SK-N-SH (cell line): ENCODE measurements at regions not wholly inside any gene's neighbourhood (a gene's known extent, or its start where the extent isn't known, plus 50 kb on each side); places are given as distances from the start of the nearest gene placed in this dataset.

Source experiments
- CTCF ChIA-PET: fragments of 300-600, 350-600 bp; formaldehyde crosslinking; extraction: SDS; loops from one replicate; lab custom pipeline; 2021; lab: Yijun Ruan, JAX
- POLR2A ChIA-PET: fragments of 350-600 bp; sonication (Branson Sonifier 250); formaldehyde crosslinking; extraction: SDS; loops from one replicate; lab custom pipeline; 2020; ENCODE audit warnings: antibody characterized with exemption, inconsistent platforms; lab: Yijun Ruan, JAX
- DNase-seq: peaks from one replicate; pipeline ENCODE4 v3.0.0; 2012
- H2AFZ ChIP-seq: fragments of 200-600 bp; sonication (generic); 2 replicates; pipeline ENCODE4 v1.8.1; 2016; ENCODE audit warnings: antibody characterized with exemption, mild to moderate bottlenecking, low read depth
- H3F3A ChIP-seq: fragments of 200-600 bp; sonication (generic); replicated peaks from 2 replicates; pipeline ENCODE3; 2016; ENCODE audit warnings: antibody characterized with exemption, mild to moderate bottlenecking; ENCODE audit not compliant: insufficient read depth
- H3K27ac ChIP-seq, 2 experiments: fragments of 200-500 bp in 1 of 2; fragments of 200-600 bp in 1 of 2; sonication (Bioruptor generic) in 1 of 2; sonication (generic), shearing (Covaris generic) in 1 of 2; 2 replicates each; pipeline versions ENCODE4 v1.5.1 to v1.6.1; 2014 to 2016; ENCODE audit warnings: low read depth in 2 of 2, inconsistent platforms in 1 of 2, low read length in 1 of 2, mild to moderate bottlenecking in 1 of 2, mixed read lengths in 1 of 2
- H3K27me3 ChIP-seq: fragments of 200-600 bp; sonication (generic), shearing (Covaris generic); 2 replicates; pipeline ENCODE4 v1.6.1; 2016; ENCODE audit warnings: mixed run types; ENCODE audit not compliant: insufficient read depth
- H3K36me3 ChIP-seq, 2 experiments: fragments of 200-500 bp in 1 of 2; fragments of 200-600 bp in 1 of 2; sonication (Bioruptor generic) in 1 of 2; sonication (generic) in 1 of 2; replicated peaks in 1 of 2; 2 replicates each; pipeline versions ENCODE3 to v1.5.1; 2014 to 2016; ENCODE audit warnings: low read length in 1 of 2, mild to moderate bottlenecking in 1 of 2; ENCODE audit not compliant: insufficient read depth in 2 of 2, control insufficient read depth in 1 of 2
- H3K4me1 ChIP-seq, 2 experiments: fragments of 200-500 bp in 1 of 2; fragments of 200-600 bp in 1 of 2; sonication (Bioruptor generic) in 1 of 2; sonication (generic), shearing (Covaris generic) in 1 of 2; 2 replicates each; pipeline versions ENCODE4 v1.5.1 to v1.6.1; 2014 to 2016; ENCODE audit warnings: low read depth in 1 of 2, low read length in 1 of 2, mixed run types in 1 of 2; ENCODE audit not compliant: insufficient read depth in 2 of 2, control insufficient read depth in 1 of 2
- H3K4me2 ChIP-seq: fragments of 200-600 bp; sonication (generic), shearing (Covaris generic); 2 replicates; pipeline ENCODE4 v1.6.1; 2017; ENCODE audit warnings: mixed run types
- H3K4me3 ChIP-seq, 2 experiments: fragments of 200-500 bp in 1 of 2; fragments of 200-600 bp in 1 of 2; sonication (Bioruptor generic) in 1 of 2; sonication (generic), shearing (Covaris generic) in 1 of 2; 2 replicates each; pipeline versions ENCODE4 v1.5.1 to v1.8.1; 2014 to 2016; ENCODE audit warnings: low read depth in 2 of 2, inconsistent platforms in 1 of 2, low read length in 1 of 2, mild to moderate bottlenecking in 1 of 2, mixed read lengths in 1 of 2, moderate library complexity in 1 of 2
- H3K79me2 ChIP-seq: fragments of 200-600 bp; sonication (generic); 2 replicates; pipeline ENCODE4 v1.8.1; 2017; ENCODE audit warnings: mild to moderate bottlenecking; ENCODE audit not compliant: insufficient read depth
- H3K9ac ChIP-seq: fragments of 200-600 bp; sonication (generic); 2 replicates; pipeline ENCODE4 v1.6.1; 2017; ENCODE audit warnings: mixed run types
- H3K9me2 ChIP-seq: fragments of 200-600 bp; sonication (generic); 2 replicates; pipeline ENCODE4 v1.6.1; 2017; ENCODE audit warnings: mixed run types
- H3K9me3 ChIP-seq: fragments of 200-600 bp; sonication (generic); 2 replicates; pipeline ENCODE4 v1.6.1; 2017; ENCODE audit warnings: mixed run types, mild to moderate bottlenecking, moderate library complexity
- H4K20me1 ChIP-seq: fragments of 200-600 bp; sonication (generic); 2 replicates; pipeline ENCODE4 v1.6.1; 2017; ENCODE audit warnings: mild to moderate bottlenecking, mixed run types; ENCODE audit not compliant: insufficient read depth
- CHD2 ChIP-seq: fragments of 150-350 bp; IDR thresholded peaks from 2 replicates; pipeline ENCODE4 v1.6.1; 2018; ENCODE audit warnings: low read length; ENCODE audit not compliant: partially characterized antibody
- EP300 ChIP-seq, 2 experiments: IDR thresholded peaks; 2 replicates each; pipeline versions ENCODE4 v1.4.0 to v1.6.1; 2012; ENCODE audit warnings: borderline replicate concordance in 1 of 2, low read depth in 1 of 2, low read length in 1 of 2
- FOXM1 ChIP-seq: IDR thresholded peaks from 2 replicates; pipeline ENCODE4 v1.4.0; 2012; ENCODE audit warnings: low read depth, mild to moderate bottlenecking
- GATA2 ChIP-seq: sonication (generic); formaldehyde crosslinking; IDR thresholded peaks from 2 replicates; pipeline ENCODE4 v1.5.0; 2020; ENCODE audit warnings: mild to moderate bottlenecking, missing genetic modification reagents
- JUND ChIP-seq: IDR thresholded peaks from 2 replicates; pipeline ENCODE4 v1.4.0; 2012
- NFIC ChIP-seq: IDR thresholded peaks from 2 replicates; pipeline ENCODE4 v1.4.0; 2012; ENCODE audit warnings: borderline replicate concordance
- PBX3 ChIP-seq: IDR thresholded peaks from 2 replicates; pipeline ENCODE4; 2012
- POLR2AphosphoS5 ChIP-seq: IDR thresholded peaks from 2 replicates; pipeline ENCODE4 v1.6.1; 2012; ENCODE audit warnings: low read depth, low read length
- RFX5 ChIP-seq: IDR thresholded peaks from 2 replicates; pipeline ENCODE4 v1.6.1; 2012; ENCODE audit warnings: mild to moderate bottlenecking, improper control_type of control experiment, low read length
- RXRA ChIP-seq: IDR thresholded peaks from 2 replicates; pipeline ENCODE4 v1.4.0; 2012; ENCODE audit warnings: low read depth, mild to moderate bottlenecking, borderline replicate concordance
- SMC3 ChIP-seq: IDR thresholded peaks from 2 replicates; pipeline ENCODE4 v1.6.1; 2012; ENCODE audit warnings: low read depth, low read length, improper control_type of control experiment
- TCF12 ChIP-seq: IDR thresholded peaks from 2 replicates; pipeline ENCODE4 v1.4.0; 2012
- TEAD4 ChIP-seq: IDR thresholded peaks from 2 replicates; pipeline ENCODE4 v1.4.0; 2012; ENCODE audit warnings: mild to moderate bottlenecking, borderline replicate concordance; ENCODE audit not compliant: insufficient read depth
- YY1 ChIP-seq: IDR thresholded peaks from 2 replicates; pipeline ENCODE4 v1.4.0; 2012; ENCODE audit warnings: low read depth, mild to moderate bottlenecking
- WGBS: methylation state at CpG from one replicate; pipeline ENCODE4 v1.1.6; 2017; ENCODE audit warnings: low lambda C conversion rate; 5-methylcytosine and 5-hydroxymethylcytosine counted together

GRCh38 chr5:62681117-62681850 is 102.7 kb downstream of the LRRC70 start:
- no peak overlapping the region for H3K4me3 ChIP-seq
- POLR2A ChIA-PET = no interaction called here
- no peak overlapping the region for H3K9ac ChIP-seq
- H3K9me2 ChIP-seq = no peaks in the 10 kb centered on the region
- H3F3A ChIP-seq = no peaks in the 10 kb centered on the region
- TF ChIP-seq EP300 (IDR thresholded peaks at IDR 0.05; ENCODE audit: borderline replicate concordance in 1 of 2, low read depth in 1 of 2, low read length in 1 of 2) = no peak
- TF ChIP-seq CHD2 = no peak
- no peak for TF ChIP-seq POLR2AphosphoS5
- no peak for TF ChIP-seq SMC3
- no peak for TF ChIP-seq RXRA
- no peak for TF ChIP-seq NFIC
- no peaks in the 10 kb centered on the region for H4K20me1 ChIP-seq
- CTCF ChIA-PET = no interaction called here
- H3K27ac ChIP-seq = no peak overlapping the region
- no peaks in the 10 kb centered on the region for H3K27me3 ChIP-seq
- H3K4me1 ChIP-seq = no peaks in the 10 kb centered on the region
- WGBS = 19% methylated on average over 3 of the region's 3 CpGs
- no peak for DNase-seq
- H2AFZ ChIP-seq = no peak overlapping the region
- no peaks in the 10 kb centered on the region for H3K79me2 ChIP-seq
- no peaks in the 10 kb centered on the region for H3K9me3 ChIP-seq
- no peak overlapping the region for H3K4me2 ChIP-seq
- H3K36me3 ChIP-seq = no peaks in the 10 kb centered on the region

GRCh38 chr5:62680121-62680520 is 101.5 kb downstream of the LRRC70 start:
- no peaks in the 10 kb centered on the region for H3K4me1 ChIP-seq
- H3K4me3 ChIP-seq = no peak overlapping the region
- H3K36me3 ChIP-seq = no peaks in the 10 kb centered on the region
- POLR2A ChIA-PET = no interaction called here
- no peaks in the 10 kb centered on the region for H3K9me3 ChIP-seq
- no peak for DNase-seq
- TF ChIP-seq POLR2AphosphoS5 = no peak
- TF ChIP-seq YY1 = no peak
- TF ChIP-seq FOXM1 = no peak
- TF ChIP-seq RFX5 = no peak
- TF ChIP-seq PBX3 = no peak
- TF ChIP-seq TEAD4 = no peak
- no peak for TF ChIP-seq TCF12
- no peak for TF ChIP-seq GATA2 (CRISPR knock-in tag)
- TF ChIP-seq JUND = no peak
- TF ChIP-seq RXRA = no peak
- no peak for TF ChIP-seq NFIC
- TF ChIP-seq, all 33 proteins: peak for 0
- CTCF ChIA-PET = no interaction called here
- Histone ChIP-seq H4K20me1 (no peaks in the 10 kb centered on the region), H2AFZ (no peak overlapping the region), H3F3A (no peaks in the 10 kb centered on the region), H3K9me2 (no peaks in the 10 kb centered on the region), H3K79me2 (no peaks in the 10 kb centered on the region), H3K27me3 (no peaks in the 10 kb centered on the region), H3K9ac (no peak overlapping the region), H3K27ac (no peak overlapping the region), H3K4me2 (no peak overlapping the region)
